Loucy (cell line): ENCODE measurements at regions not wholly inside any gene's neighbourhood (a gene's known extent, or its start where the extent isn't known, plus 50 kb on each side); places are given as distances from the start of the nearest gene placed in this dataset.
A peak's percentile ranks its signal among the peaks of the same experiment; 100 is the strongest.

ENCODE experiments used
- H2AFZ ChIP-seq: fragments of 200-600 bp; sonication (generic); 2 replicates; pipeline ENCODE4 v1.6.0; 2016; ENCODE audit warnings: antibody characterized with exemption, mild to moderate bottlenecking, low read length, moderate library complexity
- H3F3A ChIP-seq: fragments of 200-600 bp; 2 replicates; pipeline ENCODE4 v1.6.0; 2016; ENCODE audit warnings: antibody characterized with exemption, low read depth, mild to moderate bottlenecking
- H3K27me3 ChIP-seq: fragments of 200-600 bp; sonication (generic); 2 replicates; pipeline ENCODE4 v1.6.1; 2014; ENCODE audit warnings: low read length, mild to moderate bottlenecking; ENCODE audit not compliant: insufficient read depth, poor library complexity, severe bottlenecking
- H3K36me3 ChIP-seq: fragments of 200-600 bp; sonication (generic); 2 replicates; pipeline ENCODE4 v1.6.1; 2016; ENCODE audit warnings: low read length; ENCODE audit not compliant: insufficient read depth
- H3K4me1 ChIP-seq: fragments of 200-600 bp; sonication (generic); 2 replicates; pipeline ENCODE4 v1.5.1; 2014; ENCODE audit warnings: low read length, mild to moderate bottlenecking; ENCODE audit not compliant: insufficient read depth, poor library complexity, severe bottlenecking
- H3K4me2 ChIP-seq: fragments of 200-600 bp; sonication (generic); 2 replicates; pipeline ENCODE4 v1.6.0; 2014; ENCODE audit warnings: antibody characterized with exemption, low read length, low read depth, mild to moderate bottlenecking; ENCODE audit not compliant: poor library complexity, severe bottlenecking
- H3K4me3 ChIP-seq: fragments of 200-600 bp; sonication (generic); 2 replicates; pipeline ENCODE4 v1.5.1; 2014; ENCODE audit warnings: low read length, mild to moderate bottlenecking, mixed read lengths; ENCODE audit not compliant: poor library complexity, severe bottlenecking
- H3K79me2 ChIP-seq: fragments of 200-600 bp; sonication (generic); 2 replicates; pipeline ENCODE4 v1.6.1; 2014; ENCODE audit warnings: low read length; ENCODE audit not compliant: insufficient read depth
- H3K9ac ChIP-seq: fragments of 200-600 bp; sonication (generic); 2 replicates; pipeline ENCODE4 v1.6.0; 2014; ENCODE audit warnings: mild to moderate bottlenecking, low read depth, low read length, moderate library complexity; ENCODE audit not compliant: poor library complexity, severe bottlenecking
- H3K9me2 ChIP-seq: fragments of 200-600 bp; sonication (generic); replicated peaks from 2 replicates; pipeline ENCODE4 v1.6.1; 2016; ENCODE audit warnings: low read depth, low read length, mixed read lengths
- H3K9me3 ChIP-seq: fragments of 200-600 bp; sonication (generic); 2 replicates; pipeline ENCODE4 v1.6.1; 2014; ENCODE audit warnings: mild to moderate bottlenecking, antibody characterized with exemption, low read length, low read depth; ENCODE audit not compliant: insufficient read depth
- H4K20me1 ChIP-seq: fragments of 200-600 bp; sonication (generic); 2 replicates; pipeline ENCODE4 v1.6.0; 2014; ENCODE audit warnings: antibody characterized with exemption, low read length, mild to moderate bottlenecking; ENCODE audit not compliant: insufficient read depth, poor library complexity, severe bottlenecking
- CTCF ChIP-seq: fragments of 200-600 bp; sonication (generic); conservative IDR thresholded peaks from 2 replicates; pipeline ENCODE4 v1.5.1; 2014; ENCODE audit warnings: mild to moderate bottlenecking, antibody characterized with exemption, low read length
- EZH2phosphoT487 ChIP-seq: fragments of 200-600 bp; IDR thresholded peaks from 2 replicates; pipeline ENCODE4 v1.6.1; 2018; ENCODE audit warnings: antibody characterized with exemption, mild to moderate bottlenecking, moderate library complexity, borderline replicate concordance

DNA sequence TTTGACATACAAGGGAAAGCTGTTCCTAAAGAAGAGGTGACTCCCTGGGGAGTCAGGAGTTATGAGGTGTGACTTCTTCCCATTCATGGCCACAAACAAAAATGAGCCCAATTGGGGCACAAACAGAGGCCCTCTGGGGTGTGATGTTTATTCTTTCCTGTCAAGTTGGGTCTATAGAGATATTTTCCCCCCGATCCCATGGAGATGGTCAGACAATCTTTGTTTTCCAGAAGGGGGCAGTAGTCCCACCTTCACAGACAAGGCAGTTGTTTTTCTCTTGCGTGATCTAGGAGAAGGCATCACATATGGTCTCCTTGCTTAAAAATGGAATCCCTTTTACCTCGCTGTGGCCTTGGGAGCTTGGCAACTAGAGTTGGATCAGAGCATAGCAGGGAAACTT lies 110.3 kb downstream of the MFSD1 start:
- H3K79me2 ChIP-seq, result no peaks in the 10 kb centered on the region
- no peak overlapping the region for H3K4me2 ChIP-seq
- H3K9ac ChIP-seq, result no peak overlapping the region
- no peaks in the 10 kb centered on the region for H3K27me3 ChIP-seq
- no peaks in the 10 kb centered on the region for H3K4me1 ChIP-seq
- no peaks in the 10 kb centered on the region for H4K20me1 ChIP-seq
- no peaks in the 10 kb centered on the region for H3K9me2 ChIP-seq
- H3K9me3 ChIP-seq, result no peaks in the 10 kb centered on the region
- TF ChIP-seq CTCF (peak; percentile 40), EZH2phosphoT487 (no peak)
- no peaks in the 10 kb centered on the region for H3F3A ChIP-seq
- H2AFZ ChIP-seq, result no peak overlapping the region
- H3K4me3 ChIP-seq, result no peak overlapping the region
- no peaks in the 10 kb centered on the region for H3K36me3 ChIP-seq

DNA sequence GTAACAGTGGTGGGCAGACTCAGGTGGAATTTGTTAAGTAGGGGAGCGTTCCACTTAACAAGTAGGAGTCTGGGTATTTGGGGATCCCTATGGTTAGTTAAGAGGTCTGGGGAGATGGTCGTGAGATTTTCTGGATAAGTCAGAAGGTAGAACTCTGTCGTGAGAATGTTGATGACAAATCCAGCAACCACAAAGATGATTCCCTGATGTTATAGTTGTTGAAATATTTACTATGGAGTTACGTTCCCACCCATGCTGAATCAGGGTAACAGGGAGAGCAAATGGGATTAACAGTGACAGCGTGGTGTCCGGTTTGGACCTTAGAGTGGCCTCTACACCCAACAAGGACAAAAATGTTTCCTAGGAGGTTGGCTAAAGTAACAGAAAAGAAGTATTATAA lies 110.8 kb downstream of the MFSD1 start:
- H3K4me1 ChIP-seq, result no peaks in the 10 kb centered on the region
- H3K4me3 ChIP-seq, result no peak overlapping the region
- H3F3A ChIP-seq, result no peaks in the 10 kb centered on the region
- TF ChIP-seq CTCF, result no peak
- no peak for TF ChIP-seq EZH2phosphoT487
- H3K9me3 ChIP-seq, result no peaks in the 10 kb centered on the region
- H4K20me1 ChIP-seq, result no peaks in the 10 kb centered on the region
- no peaks in the 10 kb centered on the region for H3K27me3 ChIP-seq
- no peak overlapping the region for H3K4me2 ChIP-seq
- no peak overlapping the region for H2AFZ ChIP-seq
- no peaks in the 10 kb centered on the region for H3K79me2 ChIP-seq
- H3K9me2 ChIP-seq, result no peaks in the 10 kb centered on the region
- H3K9ac ChIP-seq, result no peak overlapping the region
- H3K36me3 ChIP-seq, result no peaks in the 10 kb centered on the region

- Histone ChIP-seq H3K4me3 (no peak overlapping the region), H3K9me2 (no peaks in the 10 kb centered on the region), H2AFZ (no peak overlapping the region), H3K4me1 (no peaks in the 10 kb centered on the region), H3K9ac (no peak overlapping the region), H3K36me3 (no peaks in the 10 kb centered on the region), H3K4me2 (no peak overlapping the region), H3K79me2 (no peaks in the 10 kb centered on the region), H3K27me3 (no peaks in the 10 kb centered on the region), H4K20me1 (no peaks in the 10 kb centered on the region), H3K9me3 (no peaks in the 10 kb centered on the region), H3F3A (no peaks in the 10 kb centered on the region)
- TF ChIP-seq CTCF, result no peak
- TF ChIP-seq EZH2phosphoT487, result no peak
These were observed 114.3 kb downstream of the MFSD1 start for GRCh38 chr3:158916111-158916510.
